ENCODE measurements at regions not wholly inside any gene's neighbourhood (a gene's known extent, or its start where the extent isn't known, plus 50 kb on each side); places are given as distances from the start of the nearest gene placed in this dataset.
"Not testable (repeated sequence)": the region's sequence is repeated elsewhere in the genome, so short reads cannot be mapped to it uniquely, and the experiment has no call there.

- H3K9me3 ChIP-seq (ENCODE audit: low read length); POLR2A ChIA-PET; H3K27me3 ChIP-seq (ENCODE audit: insufficient read depth, low read length, poor library complexity, severe bottlenecking); H3K4me1 Mint-ChIP-seq; H3K4me3 ChIP-seq (ENCODE audit: low read length); H3K27me3 Mint-ChIP-seq; H3K36me3 Mint-ChIP-seq; DNase-seq; H3K27ac ChIP-seq (ENCODE audit: low read depth, low read length); H3K9me3 Mint-ChIP-seq; H3K36me3 ChIP-seq (ENCODE audit: insufficient read depth, low read length); H3K4me1 ChIP-seq (ENCODE audit: insufficient read depth, low read length); CTCF ChIA-PET; H3K4me3 Mint-ChIP-seq; H3K27ac Mint-ChIP-seq: not testable (repeated sequence)
Measured at GRCh38 chrX:82738313-82738712, 769.8 kb upstream of the POU3F4 start.

- H3K4me3 Mint-ChIP-seq: no peak overlapping the region
Measured at GRCh38 chrX:82742351-82742750, 765.7 kb upstream of the POU3F4 start.

GRCh38 chrX:82745725-82746124, 762.4 kb upstream of the POU3F4 start:
- H3K9me3 Mint-ChIP-seq; H3K4me1 Mint-ChIP-seq; H3K9me3 ChIP-seq (ENCODE audit: low read length); H3K4me3 ChIP-seq (ENCODE audit: low read length); H3K27ac ChIP-seq (ENCODE audit: low read depth, low read length); DNase-seq; H3K36me3 Mint-ChIP-seq; H3K27me3 Mint-ChIP-seq; POLR2A ChIA-PET; CTCF ChIA-PET; H3K36me3 ChIP-seq (ENCODE audit: insufficient read depth, low read length); H3K27me3 ChIP-seq (ENCODE audit: insufficient read depth, low read length, poor library complexity, severe bottlenecking); H3K4me1 ChIP-seq (ENCODE audit: insufficient read depth, low read length); H3K27ac Mint-ChIP-seq; H3K4me3 Mint-ChIP-seq: not testable (repeated sequence)

More at GRCh38 chrX:82742351-82742750, 765.7 kb upstream of the POU3F4 start:
- ChIA-PET POLR2A (no interaction called here), CTCF (no interaction called here)
- H3K27me3 Mint-ChIP-seq: peaks cover 0 to 3% of the 10 kb centered on the region in 2 donors
- Histone ChIP-seq H3K27ac (ENCODE audit: low read depth, low read length) (no peak overlapping the region), H3K4me1 (ENCODE audit: insufficient read depth, low read length) (no peaks in the 10 kb centered on the region), H3K9me3 (ENCODE audit: low read length) (no peaks in the 10 kb centered on the region), H3K27me3 (ENCODE audit: insufficient read depth, low read length, poor library complexity, severe bottlenecking) (no peaks in the 10 kb centered on the region), H3K4me3 (ENCODE audit: low read length) (no peak overlapping the region), H3K36me3 (ENCODE audit: insufficient read depth, low read length) (no peaks in the 10 kb centered on the region)
- DNase-seq: no peak
- H3K4me1 Mint-ChIP-seq: no peaks in the 10 kb centered on the region
- no peaks in the 10 kb centered on the region for H3K36me3 Mint-ChIP-seq
- H3K27ac Mint-ChIP-seq: no peak overlapping the region
- H3K9me3 Mint-ChIP-seq: no peaks in the 10 kb centered on the region

GRCh38 chrX:82748906-82749505, 759.1 kb upstream of the POU3F4 start:
- no peaks in the 10 kb centered on the region for H3K27me3 ChIP-seq (ENCODE audit: insufficient read depth, low read length, poor library complexity, severe bottlenecking)
- Mint-ChIP-seq H3K4me3 (no peak overlapping the region), H3K27me3 (peaks cover 0 to 3% of the 10 kb centered on the region in 2 donors), H3K36me3 (no peaks in the 10 kb centered on the region), H3K27ac (no peak overlapping the region), H3K4me1 (no peaks in the 10 kb centered on the region), H3K9me3 (no peaks in the 10 kb centered on the region)
- no peak for DNase-seq
- no peak overlapping the region for H3K27ac ChIP-seq (ENCODE audit: low read depth, low read length)
- H3K36me3 ChIP-seq (ENCODE audit: insufficient read depth, low read length): no peaks in the 10 kb centered on the region
- CTCF ChIA-PET: no interaction called here
- POLR2A ChIA-PET: no interaction called here
- H3K9me3 ChIP-seq (ENCODE audit: low read length): no peaks in the 10 kb centered on the region
- H3K4me3 ChIP-seq (ENCODE audit: low read length): no peak overlapping the region
- no peaks in the 10 kb centered on the region for H3K4me1 ChIP-seq (ENCODE audit: insufficient read depth, low read length)

GRCh38 chrX:82756272-82756671, 751.8 kb upstream of the POU3F4 start:
- ChIA-PET POLR2A (no interaction called here), CTCF (no interaction called here)
- Histone ChIP-seq H3K4me1 (ENCODE audit: insufficient read depth, low read length) (no peaks in the 10 kb centered on the region), H3K9me3 (ENCODE audit: low read length) (no peaks in the 10 kb centered on the region), H3K36me3 (ENCODE audit: insufficient read depth, low read length) (no peaks in the 10 kb centered on the region), H3K27me3 (ENCODE audit: insufficient read depth, low read length, poor library complexity, severe bottlenecking) (no peaks in the 10 kb centered on the region), H3K27ac (ENCODE audit: low read depth, low read length) (no peak overlapping the region), H3K4me3 (ENCODE audit: low read length) (no peak overlapping the region)
- DNase-seq: no peak
- no peaks in the 10 kb centered on the region for H3K9me3 Mint-ChIP-seq
- no peaks in the 10 kb centered on the region for H3K4me1 Mint-ChIP-seq
- H3K27me3 Mint-ChIP-seq: peaks cover 0 to 5% of the 10 kb centered on the region in 2 donors
- H3K36me3 Mint-ChIP-seq: no peaks in the 10 kb centered on the region
- no peak overlapping the region for H3K4me3 Mint-ChIP-seq
- no peak overlapping the region for H3K27ac Mint-ChIP-seq

- Mint-ChIP-seq H3K27ac (no peak overlapping the region), H3K4me3 (no peak overlapping the region), H3K36me3 (no peaks in the 10 kb centered on the region), H3K4me1 (no peaks in the 10 kb centered on the region), H3K27me3 (peaks cover 0 to 5% of the 10 kb centered on the region in 2 donors), H3K9me3 (no peaks in the 10 kb centered on the region)
- Histone ChIP-seq H3K4me3 (ENCODE audit: low read length) (no peak overlapping the region), H3K27ac (ENCODE audit: low read depth, low read length) (no peak overlapping the region), H3K27me3 (ENCODE audit: insufficient read depth, low read length, poor library complexity, severe bottlenecking) (no peaks in the 10 kb centered on the region), H3K36me3 (ENCODE audit: insufficient read depth, low read length) (no peaks in the 10 kb centered on the region), H3K9me3 (ENCODE audit: low read length) (no peaks in the 10 kb centered on the region), H3K4me1 (ENCODE audit: insufficient read depth, low read length) (no peaks in the 10 kb centered on the region)
- ChIA-PET POLR2A (no interaction called here), CTCF (no interaction called here)
- no peak for DNase-seq
Measured at GRCh38 chrX:82757614-82758013, 750.5 kb upstream of the POU3F4 start.

GRCh38 chrX:82764521-82764920, 743.6 kb upstream of the POU3F4 start:
- Histone ChIP-seq H3K36me3 (ENCODE audit: insufficient read depth, low read length) (no peaks in the 10 kb centered on the region), H3K4me3 (ENCODE audit: low read length) (no peak overlapping the region), H3K27ac (ENCODE audit: low read depth, low read length) (no peak overlapping the region), H3K9me3 (ENCODE audit: low read length) (no peaks in the 10 kb centered on the region), H3K4me1 (ENCODE audit: insufficient read depth, low read length) (no peaks in the 10 kb centered on the region), H3K27me3 (ENCODE audit: insufficient read depth, low read length, poor library complexity, severe bottlenecking) (no peaks in the 10 kb centered on the region)
- ChIA-PET CTCF (no interaction called here), POLR2A (no interaction called here)
- Mint-ChIP-seq H3K27me3 (peaks cover 0 to 1% of the 10 kb centered on the region in 2 donors), H3K4me3 (no peak overlapping the region), H3K36me3 (no peaks in the 10 kb centered on the region), H3K4me1 (no peaks in the 10 kb centered on the region), H3K9me3 (peaks cover 5 to 10% (median 8%) of the 10 kb centered on the region in 5 donors), H3K27ac (no peak overlapping the region)
- no peak for DNase-seq

- Histone ChIP-seq H3K27ac (ENCODE audit: low read depth, low read length) (no peak overlapping the region), H3K36me3 (ENCODE audit: insufficient read depth, low read length) (no peaks in the 10 kb centered on the region), H3K4me1 (ENCODE audit: insufficient read depth, low read length) (no peaks in the 10 kb centered on the region), H3K4me3 (ENCODE audit: low read length) (no peak overlapping the region), H3K27me3 (ENCODE audit: insufficient read depth, low read length, poor library complexity, severe bottlenecking) (no peaks in the 10 kb centered on the region), H3K9me3 (ENCODE audit: low read length) (no peaks in the 10 kb centered on the region)
- DNase-seq: no peak
- H3K36me3 Mint-ChIP-seq: no peaks in the 10 kb centered on the region
- POLR2A ChIA-PET: no interaction called here
- no peak overlapping the region for H3K4me3 Mint-ChIP-seq
- no peak overlapping the region for H3K27ac Mint-ChIP-seq
- H3K9me3 Mint-ChIP-seq: peaks cover 5 to 10% (median 8%) of the 10 kb centered on the region in 5 donors
- CTCF ChIA-PET: no interaction called here
- no peaks in the 10 kb centered on the region for H3K27me3 Mint-ChIP-seq
- no peaks in the 10 kb centered on the region for H3K4me1 Mint-ChIP-seq
Measured at GRCh38 chrX:82765811-82766210, 742.3 kb upstream of the POU3F4 start.

GRCh38 chrX:82775426-82775825, 732.7 kb upstream of the POU3F4 start:
- H3K9me3 ChIP-seq (ENCODE audit: low read length): no peaks in the 10 kb centered on the region
- DNase-seq: no peak
- no peak overlapping the region for H3K27ac ChIP-seq (ENCODE audit: low read depth, low read length)
- no peaks in the 10 kb centered on the region for H3K27me3 ChIP-seq (ENCODE audit: insufficient read depth, low read length, poor library complexity, severe bottlenecking)
- H3K4me3 Mint-ChIP-seq: no peak overlapping the region
- H3K4me1 Mint-ChIP-seq: no peaks in the 10 kb centered on the region
- H3K36me3 ChIP-seq (ENCODE audit: insufficient read depth, low read length): no peaks in the 10 kb centered on the region
- no peak overlapping the region for H3K27ac Mint-ChIP-seq
- H3K36me3 Mint-ChIP-seq: no peaks in the 10 kb centered on the region
- H3K9me3 Mint-ChIP-seq: peaks cover 0 to 3% (median 3%) of the 10 kb centered on the region in 5 donors
- ChIA-PET CTCF (no interaction called here), POLR2A (no interaction called here)
- H3K27me3 Mint-ChIP-seq: peaks cover 0 to 1% of the 10 kb centered on the region in 2 donors
- H3K4me1 ChIP-seq (ENCODE audit: insufficient read depth, low read length): no peaks in the 10 kb centered on the region
- H3K4me3 ChIP-seq (ENCODE audit: low read length): no peak overlapping the region
